HG03066 (cell line): ENCODE measurements at regions not wholly inside any gene's neighbourhood (a gene's known extent, or its start where the extent isn't known, plus 50 kb on each side); places are given as distances from the start of the nearest gene placed in this dataset.

ENCODE experiments used
- ATAC-seq: cut with Tn5 transposase; IDR thresholded peaks from one replicate; pipeline ENCODE4 v1.9.1; 2021; ENCODE audit warnings: low read depth; ENCODE audit not compliant: unreplicated experiment

DNA sequence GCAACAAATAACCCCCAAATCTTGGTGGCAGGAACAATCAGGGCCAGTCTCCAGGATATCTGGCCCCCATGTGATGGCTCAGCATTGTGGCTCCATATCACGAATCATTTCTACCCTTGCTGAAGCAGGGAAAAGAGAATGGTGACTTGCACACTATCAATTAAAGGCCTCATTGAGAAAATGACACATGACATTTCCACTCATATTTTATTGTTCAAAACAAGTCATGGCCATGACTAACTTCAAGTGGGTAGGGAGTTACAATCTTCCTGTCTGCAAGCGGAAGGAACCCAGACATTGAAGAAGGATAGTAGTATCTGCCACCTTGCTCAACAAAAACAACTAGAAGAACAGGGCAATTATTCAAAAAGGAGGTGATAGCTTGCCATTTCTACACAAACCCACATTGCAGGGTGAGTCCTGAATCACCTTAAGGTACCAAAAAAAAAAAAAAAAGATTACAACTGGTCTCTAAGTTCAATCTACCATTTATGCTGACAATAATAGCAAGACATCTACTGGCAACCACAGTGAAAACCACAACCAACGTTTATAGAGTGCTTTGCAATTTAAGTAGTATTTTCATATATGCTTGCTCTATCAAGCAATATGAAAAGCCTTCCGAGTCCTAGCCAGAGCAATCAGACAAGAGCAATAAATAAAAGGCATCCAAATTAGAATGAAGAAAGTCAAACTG is 186.7 kb upstream of the DAPK1 start:
- no peak for ATAC-seq

DNA sequence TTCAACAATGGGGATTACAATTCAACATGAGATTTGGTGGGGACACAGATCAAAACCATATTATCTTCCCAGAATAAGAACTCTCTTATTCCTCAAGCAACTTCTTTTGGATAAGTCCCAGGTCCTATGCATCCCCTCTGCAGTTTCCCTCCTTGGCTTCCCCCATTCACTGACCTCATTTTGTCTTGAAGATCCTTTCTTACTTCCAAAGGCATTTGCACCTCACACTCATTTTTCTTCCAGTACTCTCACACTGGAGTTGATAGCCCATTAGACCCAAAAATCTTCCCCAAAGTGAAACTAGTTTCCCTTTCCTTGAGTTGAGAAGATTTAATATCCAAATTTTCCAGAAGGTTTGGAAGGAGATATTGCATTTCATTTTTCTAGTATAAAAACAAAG is 178.0 kb upstream of the DAPK1 start:
- ATAC-seq = no peak

DNA sequence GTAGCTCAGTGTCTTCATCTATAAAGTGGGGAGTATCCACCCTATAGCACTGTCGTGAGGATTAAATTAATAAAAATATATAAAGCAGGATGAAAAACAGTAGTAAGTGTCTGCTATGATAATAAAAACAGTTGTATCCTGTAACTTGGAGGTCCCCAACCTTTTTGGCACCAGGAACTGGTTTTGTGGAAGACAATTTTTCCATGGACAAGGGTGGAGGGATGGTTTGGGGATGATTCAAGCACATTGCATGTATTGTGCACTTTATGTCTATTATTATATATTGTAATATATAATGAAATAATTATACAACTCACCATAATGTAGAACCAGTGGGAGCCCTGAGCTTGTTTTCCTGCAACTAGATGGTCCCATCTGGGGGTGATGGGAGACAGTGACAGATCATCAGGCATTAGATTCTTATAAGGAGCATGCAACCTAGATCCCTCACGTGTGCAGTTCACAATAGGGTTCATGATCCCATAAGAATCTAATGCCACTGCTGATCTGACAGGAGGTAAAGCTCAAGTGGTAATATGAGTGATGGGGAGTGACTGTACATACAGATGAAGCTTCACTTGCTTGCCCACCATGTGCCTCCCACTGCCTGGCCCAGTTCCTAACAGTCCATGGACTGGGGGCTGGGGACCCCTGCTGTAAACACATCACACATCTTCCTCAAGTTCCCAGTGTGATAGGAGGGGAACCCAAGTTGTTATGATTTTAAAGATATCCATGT is 177.4 kb upstream of the DAPK1 start:
- no peak for ATAC-seq

DNA sequence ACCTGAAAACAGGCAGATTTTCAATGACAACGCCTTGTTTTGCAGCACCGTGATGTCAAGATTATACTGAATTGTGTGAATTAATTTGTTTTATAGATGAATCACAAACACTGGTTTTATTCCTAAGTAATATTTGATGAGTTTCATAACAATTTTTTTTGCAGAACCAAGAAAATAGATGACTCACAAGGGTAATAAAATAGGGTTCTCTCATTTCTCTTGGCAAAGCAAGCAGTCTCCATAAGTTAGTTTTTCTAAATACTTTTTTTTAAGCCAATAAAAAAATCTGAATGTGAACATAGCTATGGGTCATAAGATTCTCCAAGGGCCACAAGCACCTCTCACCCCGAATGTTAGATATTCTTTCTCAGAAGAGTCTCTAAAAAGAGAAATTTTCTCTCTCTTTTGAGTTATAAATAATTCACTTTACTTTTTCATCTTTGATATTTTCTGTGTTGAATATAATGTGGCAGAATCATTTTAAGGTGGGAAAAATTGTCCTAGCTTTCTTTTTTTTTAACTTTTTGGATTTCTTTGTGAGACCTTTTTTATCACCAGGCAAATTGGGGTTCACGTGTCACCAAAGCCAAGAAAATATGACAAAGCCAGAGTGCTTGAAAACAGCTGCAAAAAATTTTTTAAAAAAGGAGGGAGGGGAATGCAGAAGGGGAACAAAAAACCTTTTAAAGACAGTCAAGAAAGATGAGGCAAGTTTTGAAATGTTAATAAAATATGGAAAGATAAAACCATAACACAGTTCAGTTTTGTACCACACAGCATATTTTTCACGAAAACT is 174.6 kb upstream of the DAPK1 start:
- ATAC-seq = no peak

DNA sequence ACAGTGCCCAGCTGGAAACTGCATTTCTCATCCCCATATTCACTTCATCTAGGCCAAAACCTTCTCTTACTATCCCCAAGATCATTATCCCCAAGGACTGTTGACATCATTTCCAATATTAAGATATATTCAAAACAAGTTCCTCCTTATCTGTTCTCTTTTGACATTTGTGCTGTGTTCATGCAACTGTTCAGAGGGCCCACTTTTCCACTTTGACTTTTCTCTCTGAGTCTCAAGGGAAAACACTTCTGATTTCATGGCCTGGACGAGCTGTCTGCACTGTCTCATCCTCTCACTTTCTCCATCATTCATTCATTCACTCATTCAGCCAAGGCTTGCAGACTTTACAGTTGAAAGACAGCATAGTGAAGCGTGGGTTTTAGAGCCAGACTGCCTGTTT is 173.7 kb upstream of the DAPK1 start:
- ATAC-seq = no peak

DNA sequence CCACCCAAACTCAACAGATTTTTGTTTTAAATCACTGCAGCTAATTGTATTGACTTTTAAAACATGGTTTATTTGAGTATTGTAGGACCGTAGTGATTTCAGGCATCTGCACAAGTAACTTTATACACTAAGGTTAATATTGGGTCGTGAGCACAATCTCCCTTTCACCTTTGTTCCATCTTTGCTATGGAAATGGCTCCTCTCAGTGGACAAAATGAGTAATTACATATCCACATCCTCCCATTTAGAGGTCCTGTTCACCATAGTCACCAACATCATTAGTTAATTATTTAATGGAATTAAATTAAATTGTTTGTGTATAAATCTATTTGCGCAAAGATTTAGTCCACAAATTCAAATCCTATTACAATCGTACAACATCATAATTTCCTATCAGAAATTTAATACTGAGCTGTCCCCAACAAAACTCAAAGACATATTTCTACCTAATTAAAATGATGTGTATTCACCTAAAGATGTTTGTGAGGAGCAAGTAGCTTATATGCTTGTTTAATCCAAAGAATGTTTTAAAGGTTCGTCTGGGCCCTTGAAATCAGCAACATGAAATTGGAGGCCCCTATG is 173.0 kb upstream of the DAPK1 start:
- ATAC-seq = no peak

DNA sequence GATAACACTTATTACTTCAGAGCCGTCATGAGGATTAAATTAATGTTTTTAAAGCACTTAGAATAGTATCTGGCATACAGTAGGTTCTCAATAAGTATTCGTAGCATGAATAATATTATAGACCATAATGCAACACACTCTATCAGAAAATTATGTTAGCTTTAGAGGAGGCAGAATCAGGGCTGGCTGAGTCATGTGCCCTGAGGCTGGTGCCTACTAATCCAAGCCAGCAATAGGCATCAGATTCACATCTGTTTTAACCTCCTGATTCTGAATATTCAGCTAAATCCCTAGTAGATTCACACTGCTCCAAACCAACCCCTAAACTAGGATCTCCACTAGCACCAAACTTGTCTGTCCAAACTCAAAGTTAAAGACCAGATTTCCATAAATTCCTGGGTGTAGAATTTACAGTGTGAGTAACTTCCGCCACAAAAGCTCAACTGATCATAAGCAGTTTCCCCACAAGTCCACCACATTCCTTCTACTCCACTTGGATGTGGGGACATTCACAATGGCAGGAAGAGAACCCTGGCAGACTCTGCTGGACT is 170.0 kb upstream of the DAPK1 start:
- no peak for ATAC-seq

DNA sequence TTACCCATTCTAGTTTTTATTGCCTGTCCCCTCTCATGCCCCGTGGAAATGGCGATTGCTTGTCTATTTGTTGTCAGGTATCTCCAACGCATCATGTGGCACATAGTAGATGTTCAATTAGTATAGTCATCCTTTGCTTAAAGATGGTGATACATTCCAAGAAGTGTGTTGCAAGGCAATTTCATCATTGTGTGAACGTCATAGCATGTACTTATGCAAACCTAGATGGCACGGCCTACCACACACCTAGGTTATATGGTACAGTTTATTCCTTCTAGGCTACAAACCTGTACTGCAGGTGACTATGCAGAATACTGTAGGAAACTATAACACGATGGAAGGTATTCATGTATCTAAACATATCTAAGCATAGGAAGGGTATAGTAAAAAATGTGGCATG is 163.9 kb upstream of the DAPK1 start:
- no peak for ATAC-seq

DNA sequence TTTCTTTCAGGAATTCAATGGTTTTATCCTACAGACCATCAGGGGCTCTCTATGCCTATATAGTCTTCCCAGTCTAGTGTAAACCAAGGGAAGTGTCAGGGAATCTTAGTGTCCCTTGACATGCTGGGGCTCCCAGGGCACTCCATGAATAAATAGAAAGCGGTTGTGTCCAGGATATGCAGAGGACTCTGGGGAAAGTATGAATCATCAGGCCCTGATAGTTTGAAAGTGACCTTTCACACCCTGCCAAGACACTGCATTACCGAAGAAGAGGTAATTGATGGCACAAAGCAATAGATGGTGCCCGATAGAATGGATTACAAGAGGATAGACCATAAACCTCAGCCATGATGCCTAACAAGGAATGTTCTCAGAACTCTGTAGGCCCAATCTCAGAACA is 163.3 kb upstream of the DAPK1 start:
- ATAC-seq = no peak

DNA sequence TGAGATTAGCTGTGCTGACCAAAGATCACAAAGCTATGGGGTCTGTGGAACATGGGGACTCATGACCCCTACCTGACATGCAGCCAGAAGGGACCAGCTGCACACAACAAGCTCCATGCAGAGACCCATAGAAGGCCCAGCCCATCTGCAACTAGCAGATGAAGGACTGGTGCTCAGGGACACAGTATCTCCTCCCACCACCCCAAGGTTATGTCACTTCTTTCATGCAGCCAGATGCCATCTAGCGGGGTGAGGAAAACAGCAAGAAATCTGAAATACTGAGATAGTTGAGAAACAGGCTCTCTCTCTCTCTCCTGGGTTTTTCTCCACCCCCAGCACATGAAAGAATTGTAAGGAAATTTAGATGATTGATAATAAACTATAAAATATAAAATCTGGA is 161.3 kb upstream of the DAPK1 start:
- no peak for ATAC-seq

DNA sequence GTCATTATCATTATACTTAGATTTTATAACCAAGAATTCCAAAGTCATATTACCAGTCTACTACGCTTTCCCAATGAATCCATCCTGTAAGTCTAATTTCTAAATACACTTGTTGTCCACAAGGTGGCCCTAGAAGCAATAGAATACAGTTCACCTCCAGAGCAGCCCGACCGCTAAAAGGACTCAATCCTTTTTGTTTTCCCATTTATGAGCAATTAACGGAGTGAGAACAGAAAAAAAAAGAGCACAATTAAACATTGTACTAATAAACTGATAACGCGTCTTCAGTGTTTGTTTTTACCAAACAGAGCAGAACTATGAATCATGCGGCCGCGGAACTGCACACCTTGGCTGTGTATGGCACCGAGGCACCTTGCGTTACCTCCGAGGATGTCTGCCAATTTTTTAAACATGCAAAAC is 160.7 kb upstream of the DAPK1 start:
- no peak for ATAC-seq

DNA sequence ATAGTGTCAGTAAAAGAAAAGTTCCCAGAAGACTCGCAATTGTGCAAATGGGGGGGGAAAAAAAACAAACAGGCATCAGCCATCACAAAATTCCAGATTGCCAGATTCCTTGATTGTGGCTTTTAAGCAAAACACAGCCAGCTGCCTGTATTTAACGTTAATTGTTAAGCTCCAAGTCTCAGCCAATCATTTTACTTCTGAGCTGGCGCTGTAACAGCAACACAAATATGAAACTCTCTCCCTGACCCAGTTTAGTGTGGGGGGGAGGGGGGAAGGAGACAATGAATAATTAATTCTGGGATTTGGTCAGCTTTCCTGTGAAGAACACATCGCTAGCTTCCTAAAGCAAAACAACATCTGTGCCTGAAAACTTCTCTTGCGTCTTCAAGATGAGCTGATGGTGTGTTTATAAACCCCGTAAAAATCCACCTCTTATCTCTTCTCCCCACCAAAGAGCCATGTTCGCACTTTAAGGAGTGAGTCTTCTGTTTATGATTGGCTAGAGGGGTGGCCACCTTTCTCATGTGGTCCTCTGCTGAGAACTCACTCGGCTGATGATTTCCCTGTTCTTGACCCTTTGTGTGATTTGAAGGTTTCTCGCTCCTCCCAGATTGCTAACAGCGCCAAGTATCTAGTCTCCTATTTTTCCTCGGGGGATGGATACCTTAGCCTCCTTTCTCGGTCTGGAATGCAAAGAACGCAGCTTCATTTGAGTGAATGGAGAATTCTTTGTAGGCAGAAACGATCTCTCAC is 160.2 kb upstream of the DAPK1 start:
- no peak for ATAC-seq

DNA sequence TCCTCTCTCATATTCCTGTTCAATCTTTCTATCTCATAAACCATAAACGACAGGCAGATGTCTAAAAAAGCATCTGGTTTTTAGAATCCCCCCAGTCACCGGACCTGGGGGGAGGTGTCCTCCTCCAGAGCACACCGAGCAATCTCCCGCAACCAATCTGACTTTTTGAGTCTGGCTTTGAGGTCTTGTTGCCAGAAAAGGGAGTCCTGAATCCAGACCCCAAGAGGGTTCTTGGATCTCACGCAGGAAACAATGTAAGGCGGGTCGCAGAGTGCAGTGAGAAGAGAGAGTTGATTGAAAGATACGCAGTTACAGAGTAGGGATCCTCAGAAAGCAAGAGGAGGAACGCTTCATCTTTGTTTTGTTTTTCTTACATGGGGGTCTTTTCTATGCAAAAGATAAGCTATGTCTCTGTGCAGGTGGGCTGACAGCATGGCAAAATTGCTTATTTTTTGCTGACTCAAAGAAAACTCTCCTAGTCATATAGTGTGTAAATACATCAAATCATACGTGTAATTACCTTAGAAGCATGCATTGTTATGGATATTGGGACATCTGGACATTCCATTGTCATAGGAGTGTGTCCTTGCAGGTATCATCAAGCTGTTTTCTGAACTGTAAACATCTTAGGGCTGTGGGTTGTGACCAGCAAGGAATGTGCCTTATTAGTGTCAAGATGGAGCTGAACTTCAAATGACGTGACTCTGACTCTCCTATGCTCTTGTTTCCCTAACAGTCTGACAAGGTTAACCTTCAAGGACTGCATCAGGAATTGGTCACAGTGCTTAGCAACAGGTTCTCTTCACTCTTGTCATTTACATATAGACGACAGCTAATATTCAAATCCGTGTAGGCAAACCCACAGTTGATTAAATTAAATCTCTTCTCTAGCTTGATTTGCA is 159.3 kb upstream of the DAPK1 start:
- ATAC-seq = no peak

DNA sequence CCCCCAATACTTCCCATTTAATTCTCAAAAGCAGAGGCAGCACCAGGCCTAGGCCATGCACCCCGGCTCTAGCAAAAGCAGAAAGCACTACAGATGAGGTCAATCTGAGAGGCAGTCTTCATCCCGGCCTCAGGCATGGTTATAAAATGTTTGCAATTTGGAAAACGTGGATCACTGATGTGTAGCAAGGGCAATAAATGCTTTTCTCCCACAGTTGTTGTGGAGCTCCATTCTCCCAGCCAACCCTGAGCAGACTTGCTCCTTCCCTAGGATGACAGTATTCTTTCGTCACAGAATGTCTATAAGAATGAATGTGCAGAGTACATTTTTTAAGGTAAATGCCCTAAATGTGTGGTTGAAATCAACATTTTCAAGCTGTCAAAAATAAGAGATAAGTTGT is 157.3 kb upstream of the DAPK1 start:
- ATAC-seq = no peak

DNA sequence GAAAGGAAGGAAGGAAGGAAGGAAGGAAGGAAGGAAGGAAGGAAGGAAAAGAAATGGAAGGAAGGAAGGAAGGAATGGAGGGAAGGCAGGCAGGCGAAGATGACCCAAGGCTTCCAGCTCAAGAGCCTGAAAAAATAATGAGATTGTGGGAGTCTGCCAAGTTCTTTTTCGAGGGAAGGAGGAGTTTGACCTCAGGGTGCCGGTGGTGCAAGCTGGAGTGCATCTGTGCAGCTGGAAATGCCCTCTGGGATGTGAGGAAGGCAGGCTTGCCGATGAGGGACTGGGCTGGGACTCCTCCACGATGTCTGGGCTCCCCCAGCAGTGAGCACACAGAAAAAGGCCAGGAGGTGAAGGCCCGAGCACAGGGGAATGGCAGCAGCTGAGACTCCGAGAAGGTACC is 154.9 kb upstream of the DAPK1 start:
- no peak for ATAC-seq

DNA sequence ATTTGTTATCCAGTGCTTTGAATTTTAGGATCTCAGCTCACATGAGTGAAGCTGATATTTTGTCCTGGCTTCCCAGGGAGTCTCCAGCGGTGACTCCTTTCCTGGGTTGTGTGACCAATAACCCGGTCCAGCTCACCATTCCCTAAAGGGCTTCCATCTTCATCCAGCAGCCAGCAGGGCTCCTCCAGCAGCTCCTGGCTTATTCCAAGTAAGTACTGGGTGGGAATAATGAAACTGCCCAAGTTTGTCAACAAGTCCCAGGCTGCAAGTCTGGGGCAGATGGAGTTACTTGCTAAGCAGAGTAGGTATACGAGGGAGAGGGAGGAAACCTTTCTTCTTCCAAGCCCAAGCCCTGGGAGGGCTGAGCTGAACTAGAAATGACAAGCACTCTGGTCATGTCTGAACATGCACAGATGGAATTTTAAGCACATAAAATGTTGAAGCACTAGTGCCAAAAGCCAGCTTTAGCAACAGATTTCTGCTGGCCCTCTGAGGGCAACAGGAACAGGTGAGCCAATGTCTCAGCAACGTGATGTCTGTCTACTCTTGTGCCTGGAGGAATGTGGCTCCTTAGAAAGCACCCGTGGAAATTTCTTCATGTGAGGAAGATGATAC is 153.7 kb upstream of the DAPK1 start:
- no peak for ATAC-seq

DNA sequence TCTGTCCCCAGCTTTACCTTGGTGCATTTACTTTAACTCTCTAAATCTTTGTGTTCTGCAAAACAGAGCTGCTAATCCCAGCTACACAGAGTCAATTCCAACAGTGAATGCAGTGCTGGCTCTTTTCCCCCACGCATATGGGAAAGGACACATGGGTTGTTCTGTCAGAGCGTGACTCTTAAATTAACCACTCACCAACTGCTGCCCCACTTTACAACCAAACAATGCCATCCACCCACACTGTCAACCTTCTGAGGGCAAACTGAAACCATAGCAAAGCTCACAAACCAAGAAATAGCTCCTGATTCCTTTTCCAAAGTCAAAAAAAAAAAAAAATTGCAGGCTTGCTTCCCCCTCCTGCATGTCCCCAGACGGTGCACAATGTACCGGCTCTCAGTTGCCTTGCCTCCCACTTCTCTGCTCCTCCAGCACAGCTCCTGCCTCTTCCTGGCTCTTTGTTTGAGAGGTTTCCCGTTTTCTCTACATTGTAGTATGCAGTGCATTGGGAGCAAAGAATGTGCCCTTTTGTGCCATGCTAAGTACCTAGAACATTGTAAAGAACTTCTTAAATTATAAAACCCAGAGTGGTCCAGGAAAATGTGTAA is 151.5 kb upstream of the DAPK1 start:
- ATAC-seq = no peak

DNA sequence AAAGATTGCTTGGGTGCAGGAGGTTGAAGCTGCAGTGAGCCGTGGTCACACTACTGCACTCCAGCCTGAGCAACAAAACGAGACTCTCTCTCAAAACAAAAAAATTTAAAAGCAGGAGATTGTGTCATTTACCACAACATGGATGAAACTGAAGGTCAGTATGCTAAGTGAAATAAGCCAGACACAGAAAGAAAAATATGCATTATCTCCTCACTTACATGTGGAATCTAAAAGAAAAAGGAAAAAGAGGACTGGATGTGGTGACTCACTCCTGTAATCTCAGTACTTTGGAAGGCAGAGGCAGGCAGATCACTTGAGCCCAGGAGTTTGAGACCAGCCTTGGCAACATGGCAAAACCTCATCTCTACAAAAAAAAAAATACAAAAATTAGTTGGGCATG is 146.8 kb upstream of the DAPK1 start:
- no peak for ATAC-seq
